HG02852 (cell line): ENCODE measurements at regions not wholly inside any gene's neighbourhood (a gene's known extent, or its start where the extent isn't known, plus 50 kb on each side); places are given as distances from the start of the nearest gene placed in this dataset.

Experiments used
- ATAC-seq: cut with Tn5 transposase; IDR thresholded peaks from one replicate; pipeline ENCODE4 v1.9.1; 2021; ENCODE audit warnings: mild to moderate bottlenecking, moderate library complexity; ENCODE audit not compliant: unreplicated experiment

DNA sequence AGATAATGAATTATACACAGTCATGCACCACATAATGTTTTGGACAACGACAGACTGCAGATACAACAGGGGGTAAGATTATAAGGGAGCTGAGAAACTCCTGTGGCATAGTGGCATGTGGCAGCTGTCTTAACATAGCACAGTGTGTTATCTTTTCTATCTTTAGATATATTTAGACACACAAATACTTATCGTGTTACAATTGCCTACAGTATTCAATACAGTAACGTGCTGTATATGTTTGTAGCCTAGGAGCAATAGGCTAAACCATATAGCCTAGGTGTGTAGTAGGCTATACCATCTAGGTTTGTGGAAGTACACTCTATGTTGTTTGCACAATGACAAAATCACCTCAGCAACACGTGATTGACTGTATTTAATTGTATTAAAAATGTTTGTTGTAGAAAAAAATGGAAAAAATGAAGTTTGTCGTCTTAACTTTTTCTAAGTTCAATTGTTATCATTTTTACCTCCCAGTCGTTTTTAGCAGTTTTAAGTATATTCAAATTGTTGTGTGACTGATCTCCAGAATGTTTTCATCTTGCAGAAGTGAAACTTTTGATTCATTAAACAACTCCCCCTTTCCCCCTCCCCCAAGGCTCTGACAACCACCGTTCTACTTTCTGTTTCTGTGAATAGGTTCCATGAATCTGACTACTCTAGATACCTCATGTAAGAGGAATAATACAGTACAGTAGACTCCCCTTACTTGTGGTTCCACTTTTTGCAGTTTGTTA, 351.0 kb upstream of the B3GALT2 start:
- ATAC-seq = peak; percentile 85

DNA sequence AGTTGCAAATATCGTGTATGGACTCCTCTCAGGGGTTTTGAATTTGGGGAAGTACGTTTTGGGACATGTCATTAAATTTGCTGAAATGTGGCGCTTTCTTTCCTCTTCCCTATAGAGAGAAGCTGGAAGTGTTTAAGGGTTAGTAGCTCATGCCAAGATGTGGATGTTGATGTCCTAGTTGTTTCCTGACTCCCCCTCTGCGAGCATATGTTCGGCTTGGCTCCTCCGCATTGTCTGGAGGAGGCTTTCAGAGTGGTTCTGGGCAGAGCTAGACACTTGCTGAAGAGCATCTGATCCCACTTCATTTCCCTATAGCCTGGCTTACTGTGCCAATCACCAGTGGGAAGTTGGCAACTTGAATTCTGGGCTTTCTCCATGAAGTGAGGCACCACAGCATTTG, 347.4 kb upstream of the B3GALT2 start:
- no peak for ATAC-seq

DNA sequence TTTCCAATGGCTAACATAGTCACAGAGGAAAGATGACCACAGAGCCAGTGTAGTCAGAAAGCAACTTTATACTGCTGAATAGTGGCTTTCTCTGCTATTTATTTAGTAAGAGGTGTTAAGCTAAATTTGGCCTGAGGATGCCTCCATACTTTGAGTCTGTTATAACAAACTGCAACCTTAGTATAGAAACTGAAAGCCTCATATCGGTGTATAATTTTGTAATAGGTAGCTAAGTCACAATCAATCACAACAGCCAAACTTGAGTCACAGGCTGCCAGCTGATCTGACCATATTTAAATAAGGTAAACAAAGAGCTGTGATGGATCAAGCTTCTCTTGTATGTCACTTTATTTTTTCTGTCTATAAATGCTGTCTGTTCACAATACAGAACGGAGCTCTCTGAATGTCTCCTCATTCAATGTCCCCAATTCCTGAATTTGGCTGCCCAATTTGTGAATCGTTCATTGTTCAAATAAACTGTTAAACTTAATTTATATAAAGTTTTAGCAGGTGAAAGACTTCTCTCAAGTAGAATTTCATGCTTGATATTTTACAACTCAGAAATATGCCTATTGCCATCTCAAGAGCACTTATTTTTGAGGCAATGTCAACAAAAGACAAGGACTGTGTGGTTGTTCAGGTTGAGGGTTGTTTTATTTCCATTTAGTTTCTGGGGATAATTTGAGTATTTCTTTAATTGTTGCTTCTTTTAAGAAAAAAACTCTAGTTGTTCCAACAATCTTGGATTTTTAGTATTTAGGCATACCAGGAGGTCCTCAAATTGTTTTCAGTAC, 339.7 kb upstream of the B3GALT2 start:
- ATAC-seq = no peak

DNA sequence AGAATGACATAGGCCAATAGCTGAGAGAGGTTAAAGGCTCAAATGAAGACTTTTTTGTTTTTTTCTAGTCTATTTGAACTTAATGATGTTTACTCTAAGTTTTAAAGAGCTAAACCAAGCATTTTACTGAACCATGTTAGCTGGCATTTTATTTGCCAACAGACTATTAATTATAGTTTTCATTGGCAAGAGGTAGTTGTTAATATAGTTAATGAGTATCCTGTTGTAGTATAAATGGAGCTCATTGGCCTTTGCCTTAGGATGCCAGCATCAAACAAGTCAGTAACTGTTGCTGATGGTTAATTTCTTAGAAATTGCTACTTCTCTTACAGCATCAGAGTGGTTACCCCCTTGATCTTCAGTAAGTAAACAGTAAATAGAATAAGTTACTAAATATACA, 339.0 kb upstream of the B3GALT2 start:
- no peak for ATAC-seq

GRCh38 chr1:193524616-193525015, 338.2 kb upstream of the B3GALT2 start:
- no peak for ATAC-seq

DNA sequence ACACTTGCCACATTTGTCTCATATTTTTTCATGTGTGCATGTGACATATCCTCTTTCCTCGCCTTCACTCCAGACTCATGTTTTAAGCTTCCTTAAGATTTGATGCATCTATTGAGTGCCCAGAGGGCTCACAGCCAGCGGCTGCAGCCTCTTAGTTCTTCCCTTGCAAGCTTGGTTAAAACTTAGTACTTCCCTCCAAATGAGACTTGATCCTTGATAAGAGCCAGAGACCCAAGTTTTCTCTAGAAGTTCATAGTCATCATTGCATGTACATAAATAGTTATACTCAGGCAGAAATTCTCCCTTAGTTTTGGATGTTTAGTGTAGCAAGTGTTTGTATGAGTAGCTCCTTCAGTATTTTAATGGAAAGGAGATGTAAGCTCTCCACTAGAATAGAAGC, 337.6 kb upstream of the B3GALT2 start:
- ATAC-seq = no peak

- ATAC-seq = no peak
Observed at GRCh38 chr1:193520472-193520871, 334.1 kb upstream of the B3GALT2 start.

- ATAC-seq = no peak
Observed at GRCh38 chr1:193519922-193520321, 333.5 kb upstream of the B3GALT2 start.

GRCh38 chr1:193516755-193517388, 330.5 kb upstream of the B3GALT2 start:
- no peak for ATAC-seq

- no peak for ATAC-seq
Observed at GRCh38 chr1:193514397-193514796, 328.0 kb upstream of the B3GALT2 start.

GRCh38 chr1:193513032-193513431, 326.6 kb upstream of the B3GALT2 start:
- ATAC-seq = no peak

GRCh38 chr1:193504920-193505319, 318.5 kb upstream of the B3GALT2 start:
- ATAC-seq = no peak

- ATAC-seq = no peak
Observed at GRCh38 chr1:193498088-193498655, 311.8 kb upstream of the B3GALT2 start.

GRCh38 chr1:193494368-193494767, 308.0 kb upstream of the B3GALT2 start:
- no peak for ATAC-seq

DNA sequence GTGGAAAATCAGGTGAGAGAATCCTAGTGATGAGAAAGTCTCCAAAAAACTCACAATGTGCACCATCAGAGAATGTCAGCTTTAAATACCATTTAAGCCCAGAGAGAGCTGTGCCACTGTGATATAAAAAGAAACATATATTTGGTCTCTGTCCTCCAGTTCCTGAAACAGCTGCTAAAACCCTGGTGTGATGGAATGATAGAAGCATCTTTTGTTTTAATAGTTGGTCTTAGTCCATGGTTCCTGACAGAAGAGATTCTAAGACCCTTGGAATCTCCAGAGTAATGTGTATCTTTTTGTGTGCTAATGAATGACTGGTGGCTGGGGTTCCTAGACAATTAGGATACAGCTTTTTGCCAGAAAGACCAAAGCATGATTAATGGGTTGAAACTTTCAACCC, 302.8 kb upstream of the B3GALT2 start:
- no peak for ATAC-seq

DNA sequence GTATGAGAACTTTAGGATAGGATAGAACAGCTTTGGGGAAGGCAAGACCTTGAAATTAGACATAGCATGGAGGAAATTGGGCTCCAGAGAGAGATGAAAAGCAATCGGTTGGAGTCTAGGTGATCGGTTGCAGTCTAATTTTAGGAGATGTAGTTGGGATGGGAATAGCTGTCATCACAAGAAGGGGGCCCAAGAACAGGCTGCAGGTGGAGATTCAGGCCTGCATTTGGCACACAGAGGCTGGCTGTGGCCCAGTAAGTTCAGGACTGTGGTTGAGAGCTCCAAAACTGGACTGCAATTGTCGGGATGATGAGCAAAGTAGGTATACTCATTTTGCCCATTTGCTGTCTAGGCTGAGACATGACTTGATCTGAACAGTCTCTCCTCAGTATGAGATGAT, 301.3 kb upstream of the B3GALT2 start:
- ATAC-seq = no peak

DNA sequence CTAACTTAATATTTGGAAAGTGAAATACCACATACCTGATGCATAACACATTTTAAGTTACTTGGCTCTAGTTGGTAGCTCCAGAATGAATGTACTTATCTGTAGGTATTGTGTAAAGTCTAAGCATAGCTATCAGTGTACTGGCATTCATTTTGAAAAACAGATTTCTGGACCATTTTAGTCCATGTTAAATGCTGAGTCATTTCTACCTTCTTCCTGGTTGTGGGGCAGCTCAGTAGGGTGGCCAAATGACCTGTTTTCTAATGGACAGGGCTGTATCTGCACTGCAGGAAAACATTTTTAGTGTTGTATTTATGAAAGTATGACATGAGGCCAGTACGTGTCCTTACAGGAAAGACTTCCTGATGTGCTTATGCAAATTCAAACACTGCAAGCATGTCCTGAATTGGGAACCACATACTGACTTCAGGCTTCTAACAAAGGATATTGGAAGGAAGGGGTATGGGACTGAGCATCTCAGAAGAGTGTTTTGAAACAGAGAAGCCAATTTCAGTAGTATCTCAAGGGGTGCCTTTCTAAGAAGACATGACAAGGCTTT, 300.3 kb upstream of the B3GALT2 start:
- peak; percentile 44 for ATAC-seq

GRCh38 chr1:193480755-193481154, 294.3 kb upstream of the B3GALT2 start:
- ATAC-seq = no peak

DNA sequence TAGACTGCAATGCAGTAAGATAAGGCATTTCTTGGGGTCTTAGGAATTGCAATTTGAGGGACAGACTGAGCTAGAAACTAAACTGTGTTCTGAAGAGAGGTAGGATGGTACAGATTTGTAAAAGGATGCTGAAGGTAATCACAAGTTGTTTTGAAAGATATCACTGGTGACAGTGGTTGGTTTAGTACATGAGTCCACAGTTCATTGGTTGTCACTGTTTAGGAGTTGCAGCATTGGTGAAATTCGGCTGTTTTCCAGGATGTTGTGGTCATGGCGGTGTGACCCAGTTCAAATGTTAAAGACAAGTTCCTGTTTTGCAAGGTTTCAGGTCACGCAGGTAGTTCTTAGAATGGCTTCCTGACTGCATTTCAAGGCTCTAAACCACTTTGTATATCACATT, 292.8 kb upstream of the B3GALT2 start:
- ATAC-seq = peak; percentile 99

GRCh38 chr1:193476748-193477147, 290.3 kb upstream of the B3GALT2 start:
- no peak for ATAC-seq

DNA sequence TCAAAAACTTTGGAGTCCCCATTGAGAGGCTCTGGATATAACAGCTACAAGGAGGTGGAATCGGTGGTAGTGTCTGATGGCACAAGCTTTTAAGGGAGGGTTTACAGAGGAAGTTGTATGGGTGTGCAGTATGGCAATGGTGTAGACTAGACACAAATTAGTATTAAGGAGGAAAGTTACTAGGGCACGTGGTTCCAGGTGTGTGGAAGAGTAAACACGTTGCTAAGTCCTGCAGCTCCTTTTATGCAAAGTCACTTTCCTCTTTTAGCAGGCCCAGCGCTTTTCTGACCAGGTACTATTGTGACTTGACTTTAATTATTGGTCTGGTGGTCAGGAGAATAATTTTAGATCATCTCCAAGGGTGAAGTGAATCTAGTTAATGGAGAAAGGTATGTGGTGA, 287.5 kb upstream of the B3GALT2 start:
- ATAC-seq = no peak
